ENCODE measurements at regions not wholly inside any gene's neighbourhood (a gene's known extent, or its start where the extent isn't known, plus 50 kb on each side); places are given as distances from the start of the nearest gene placed in this dataset.

DNA sequence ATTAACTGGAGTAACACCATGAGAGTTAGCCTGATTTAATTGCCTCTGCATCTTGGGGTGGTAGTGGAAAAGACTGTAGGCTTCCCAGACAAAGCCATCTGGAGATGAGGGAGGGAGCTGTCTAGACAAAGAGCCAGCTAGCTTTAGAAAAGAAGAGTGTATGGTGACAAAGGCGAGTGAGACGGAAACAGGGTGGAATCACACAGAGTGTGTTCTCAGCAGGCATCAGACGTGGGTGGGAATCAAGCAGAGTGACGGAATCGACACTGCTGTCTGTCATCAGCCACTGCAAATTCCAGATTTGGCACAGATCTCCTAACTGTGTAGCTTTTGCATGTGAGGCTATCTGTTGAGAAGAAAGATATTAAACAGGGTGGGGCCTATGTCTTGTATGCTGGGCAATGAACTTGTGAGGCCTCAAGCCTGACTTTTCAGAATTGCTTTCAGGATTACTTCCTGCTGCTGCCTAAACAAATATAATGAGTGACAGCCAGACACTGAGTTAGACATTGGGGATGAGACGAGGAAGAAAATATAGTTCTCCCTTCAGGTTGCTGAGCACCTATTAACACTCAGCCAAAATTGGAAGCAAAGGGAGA, 236.5 kb upstream of the GRIP1 start:
- H3K4me1 Mint-ChIP-seq, result peaks cover under 1 to 4% of the 10 kb centered on the region in 2 donors
- no peaks in the 10 kb centered on the region for H3K36me3 Mint-ChIP-seq
- no peaks in the 10 kb centered on the region for H3K9me3 Mint-ChIP-seq
- no peaks in the 10 kb centered on the region for H3K27me3 Mint-ChIP-seq (ENCODE audit: low read depth in 3 of 3)
- no peak overlapping the region for H3K4me3 Mint-ChIP-seq
- DNase-seq, result no peak
- H3K27ac Mint-ChIP-seq, result no peak overlapping the region

DNA sequence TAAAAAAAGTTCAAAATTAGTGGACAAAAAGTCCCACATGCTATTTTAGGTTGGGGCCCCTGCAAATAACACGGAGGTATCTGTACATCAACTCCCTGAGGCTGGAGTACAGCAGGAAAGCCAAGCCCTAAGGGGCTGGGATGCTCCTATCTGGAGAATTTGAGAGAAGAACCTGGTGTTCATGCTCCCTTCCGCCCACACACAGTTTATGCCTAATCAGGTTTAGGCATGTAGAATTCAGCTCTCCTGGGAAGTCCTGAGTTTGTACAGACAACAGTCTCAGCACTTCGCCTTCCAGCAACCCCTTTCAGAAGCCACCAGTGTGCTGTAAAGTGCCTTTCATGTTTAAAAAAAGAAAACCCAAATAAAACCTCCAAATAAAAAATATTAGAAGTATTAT, 237.3 kb upstream of the GRIP1 start:
- no peaks in the 10 kb centered on the region for H3K36me3 Mint-ChIP-seq
- peaks cover 0 to 2% (median 0%) of the 10 kb centered on the region in 3 donors for H3K27me3 Mint-ChIP-seq (ENCODE audit: low read depth in 3 of 3)
- H3K4me1 Mint-ChIP-seq, result no peaks in the 10 kb centered on the region
- no peak overlapping the region for H3K4me3 Mint-ChIP-seq
- no peaks in the 10 kb centered on the region for H3K9me3 Mint-ChIP-seq
- no peak for DNase-seq
- H3K27ac Mint-ChIP-seq, result no peak overlapping the region

DNA sequence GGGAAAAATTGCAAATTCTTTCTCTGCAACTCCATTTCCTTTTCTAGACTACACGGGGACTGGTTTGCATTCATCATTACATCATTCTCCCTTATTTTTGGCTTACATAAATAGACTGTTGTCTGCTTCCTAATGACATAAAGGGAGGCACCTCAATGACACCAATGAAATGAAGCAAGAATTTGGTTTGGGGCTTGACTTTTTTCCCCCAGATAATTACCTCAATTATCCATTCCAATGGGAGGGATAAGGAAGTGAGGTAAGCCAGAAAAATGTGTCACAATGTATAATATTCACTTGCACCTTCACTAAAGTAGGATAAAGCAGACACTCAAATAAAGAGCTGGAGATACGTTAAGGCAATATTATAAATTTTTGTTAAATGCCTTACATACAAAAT, 240.6 kb upstream of the GRIP1 start:
- Mint-ChIP-seq H3K4me1 (no peaks in the 10 kb centered on the region), H3K4me3 (no peak overlapping the region), H3K36me3 (no peaks in the 10 kb centered on the region), H3K9me3 (no peaks in the 10 kb centered on the region), H3K27ac (no peak overlapping the region), H3K27me3 (ENCODE audit: low read depth in 3 of 3) (peaks cover 2% of the 10 kb centered on the region in 3 donors)
- no peak for DNase-seq

DNA sequence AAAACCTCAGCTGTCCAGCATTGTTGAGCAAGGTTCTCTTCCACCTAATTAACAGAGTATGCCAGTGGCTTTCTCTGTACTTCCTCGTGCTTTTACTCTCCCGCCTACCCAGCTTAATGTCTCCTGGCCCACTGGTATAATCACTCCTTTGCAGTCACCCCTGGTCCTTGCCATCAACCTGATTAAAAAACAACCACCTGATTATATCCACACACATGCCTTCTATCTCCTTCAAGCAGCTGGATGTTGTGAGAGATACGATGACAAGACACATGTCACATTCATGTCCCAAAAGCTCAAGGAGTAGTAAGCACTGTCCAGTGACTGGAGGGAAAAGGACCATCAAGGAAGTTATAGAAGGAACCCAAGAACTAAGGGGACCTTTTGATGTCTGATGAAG, 241.3 kb upstream of the GRIP1 start:
- H3K27me3 Mint-ChIP-seq (ENCODE audit: low read depth in 3 of 3), result peaks cover 2 to 3% (median 2%) of the 10 kb centered on the region in 3 donors
- no peak overlapping the region for H3K27ac Mint-ChIP-seq
- no peak overlapping the region for H3K4me3 Mint-ChIP-seq
- no peak for DNase-seq
- no peaks in the 10 kb centered on the region for H3K36me3 Mint-ChIP-seq
- no peaks in the 10 kb centered on the region for H3K9me3 Mint-ChIP-seq
- H3K4me1 Mint-ChIP-seq, result peaks cover 3 to 4% of the 10 kb centered on the region in 2 donors

DNA sequence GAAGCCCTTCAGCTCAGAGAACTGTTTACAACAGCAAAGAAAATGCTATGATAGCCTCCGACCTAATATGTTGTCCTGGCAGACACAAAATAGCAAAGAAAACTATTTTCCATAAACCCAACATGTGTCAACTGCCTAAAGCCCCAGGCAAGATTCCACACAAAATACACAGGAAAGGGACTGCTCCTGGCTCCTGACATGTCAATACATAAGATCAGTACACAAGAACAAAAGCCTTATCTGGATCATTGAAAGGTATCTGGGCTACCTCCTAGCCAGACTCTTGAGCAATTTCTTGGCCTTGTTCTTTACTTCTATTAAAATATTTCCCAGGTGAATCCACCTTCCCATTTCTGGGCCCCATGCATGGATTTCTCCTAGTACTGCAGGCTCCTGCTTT, 242.3 kb upstream of the GRIP1 start:
- Mint-ChIP-seq H3K27me3 (ENCODE audit: low read depth in 3 of 3) (peaks cover 2 to 4% (median 2%) of the 10 kb centered on the region in 3 donors), H3K9me3 (no peaks in the 10 kb centered on the region), H3K4me3 (no peak overlapping the region), H3K36me3 (no peaks in the 10 kb centered on the region), H3K27ac (no peak overlapping the region), H3K4me1 (peaks cover 3 to 4% of the 10 kb centered on the region in 2 donors)
- DNase-seq, result no peak

DNA sequence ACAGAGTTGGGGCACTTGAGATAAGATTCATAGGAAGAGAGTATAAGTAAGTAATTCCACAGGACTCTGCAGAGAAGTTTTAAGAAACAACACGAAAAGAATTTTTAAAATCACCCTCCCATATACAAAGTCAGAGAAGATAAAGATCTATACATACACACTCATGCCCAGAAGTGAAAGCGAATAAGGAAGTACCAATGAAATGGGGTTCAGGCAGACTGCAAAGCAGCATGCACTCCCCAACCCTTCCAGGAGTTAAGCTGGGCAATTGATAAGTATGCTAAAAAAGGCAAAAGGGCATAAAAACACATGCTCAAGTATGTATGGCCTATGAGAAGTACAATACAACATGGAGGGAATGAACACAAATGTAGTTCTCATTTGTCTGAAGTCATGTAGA, 246.2 kb upstream of the GRIP1 start:
- H3K27ac Mint-ChIP-seq, result peak overlapping the region in 1 of 6 donors; percentile 63
- H3K4me1 Mint-ChIP-seq, result peaks cover 3 to 4% of the 10 kb centered on the region in 2 donors
- peaks cover 2 to 8% (median 4%) of the 10 kb centered on the region in 3 donors for H3K27me3 Mint-ChIP-seq (ENCODE audit: low read depth in 3 of 3)
- no peak for DNase-seq
- no peaks in the 10 kb centered on the region for H3K9me3 Mint-ChIP-seq
- H3K36me3 Mint-ChIP-seq, result no peaks in the 10 kb centered on the region
- H3K4me3 Mint-ChIP-seq, result no peak overlapping the region

DNA sequence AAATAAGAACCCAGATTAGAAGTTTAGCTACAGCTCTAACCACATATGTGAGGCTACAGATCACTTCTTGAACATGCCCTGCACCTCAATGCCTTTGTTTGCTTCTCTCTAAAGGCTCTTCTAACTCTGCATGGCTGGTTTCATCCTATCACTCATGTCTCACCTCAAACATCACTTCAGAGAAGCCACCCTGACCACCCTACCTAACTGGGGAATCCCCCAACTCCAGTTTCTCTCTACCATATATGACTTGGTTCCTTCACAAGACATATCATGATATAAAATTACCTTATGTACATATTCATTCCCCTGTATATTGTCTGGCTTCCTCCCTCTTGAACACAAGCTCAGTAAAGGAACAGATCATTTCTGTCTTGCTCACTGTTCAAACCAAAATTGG, 250.2 kb upstream of the GRIP1 start:
- Mint-ChIP-seq H3K27ac (no peak overlapping the region), H3K9me3 (no peaks in the 10 kb centered on the region)
- peak in 2 of 3 donors; percentile 11 to 19 for DNase-seq

DNA sequence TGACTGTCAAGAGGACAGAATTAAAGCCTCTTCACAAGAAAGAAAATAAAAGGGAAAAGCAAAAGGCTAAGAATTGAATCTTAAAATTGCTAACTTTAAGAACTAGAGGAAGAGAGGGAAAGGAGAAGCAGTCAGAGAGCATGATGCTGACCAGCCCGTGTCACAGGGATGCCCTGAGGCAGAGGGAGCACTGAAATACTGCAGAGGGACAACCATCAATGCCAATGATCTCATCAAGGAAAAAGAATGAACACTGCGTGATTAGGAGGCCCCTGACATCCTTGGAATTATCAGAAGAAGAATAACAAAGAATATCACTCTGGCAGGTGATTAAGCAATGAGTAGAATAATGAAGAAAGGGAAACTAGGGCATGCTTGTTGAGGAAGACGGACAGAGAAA, 252.2 kb upstream of the GRIP1 start:
- Mint-ChIP-seq H3K27me3 (ENCODE audit: low read depth in 3 of 3) (peaks cover 0 to 14% (median 0%) of the 10 kb centered on the region in 3 donors), H3K4me1 (no peaks in the 10 kb centered on the region), H3K27ac (no peak overlapping the region), H3K36me3 (no peaks in the 10 kb centered on the region), H3K9me3 (no peaks in the 10 kb centered on the region), H3K4me3 (no peak overlapping the region)
- no peak for DNase-seq

More for the DNA sequence above, 250.2 kb upstream of the GRIP1 start:
- Mint-ChIP-seq H3K36me3 (no peaks in the 10 kb centered on the region), H3K4me1 (peaks cover 3 to 4% of the 10 kb centered on the region in 2 donors), H3K4me3 (no peak overlapping the region), H3K27me3 (ENCODE audit: low read depth in 3 of 3) (peaks cover 0 to 14% (median 2%) of the 10 kb centered on the region in 3 donors)

DNA sequence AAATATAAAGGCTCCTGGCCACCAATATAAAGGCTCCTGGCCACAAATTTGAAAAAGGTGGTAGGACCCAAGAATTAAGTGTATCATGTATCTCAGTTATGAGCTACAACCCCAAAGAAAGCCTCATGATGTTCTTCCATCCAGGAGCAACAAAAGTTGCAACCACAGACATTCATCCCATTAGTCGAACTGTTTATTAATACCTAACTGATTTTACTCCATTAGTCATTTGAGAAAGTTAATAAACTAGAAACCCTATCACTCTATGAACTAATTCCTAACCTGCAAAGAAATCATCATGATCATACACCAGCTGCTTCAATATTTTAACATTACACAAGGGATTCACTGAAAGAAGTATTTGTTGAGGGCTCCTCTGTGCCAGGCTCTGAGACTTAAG, 253.2 kb upstream of the GRIP1 start:
- no peak overlapping the region for H3K4me3 Mint-ChIP-seq
- DNase-seq, result no peak
- H3K4me1 Mint-ChIP-seq, result no peaks in the 10 kb centered on the region
- H3K27ac Mint-ChIP-seq, result no peak overlapping the region
- H3K9me3 Mint-ChIP-seq, result no peaks in the 10 kb centered on the region
- H3K36me3 Mint-ChIP-seq, result no peaks in the 10 kb centered on the region
- H3K27me3 Mint-ChIP-seq (ENCODE audit: low read depth in 3 of 3), result peaks cover 0 to 11% (median 0%) of the 10 kb centered on the region in 3 donors

DNA sequence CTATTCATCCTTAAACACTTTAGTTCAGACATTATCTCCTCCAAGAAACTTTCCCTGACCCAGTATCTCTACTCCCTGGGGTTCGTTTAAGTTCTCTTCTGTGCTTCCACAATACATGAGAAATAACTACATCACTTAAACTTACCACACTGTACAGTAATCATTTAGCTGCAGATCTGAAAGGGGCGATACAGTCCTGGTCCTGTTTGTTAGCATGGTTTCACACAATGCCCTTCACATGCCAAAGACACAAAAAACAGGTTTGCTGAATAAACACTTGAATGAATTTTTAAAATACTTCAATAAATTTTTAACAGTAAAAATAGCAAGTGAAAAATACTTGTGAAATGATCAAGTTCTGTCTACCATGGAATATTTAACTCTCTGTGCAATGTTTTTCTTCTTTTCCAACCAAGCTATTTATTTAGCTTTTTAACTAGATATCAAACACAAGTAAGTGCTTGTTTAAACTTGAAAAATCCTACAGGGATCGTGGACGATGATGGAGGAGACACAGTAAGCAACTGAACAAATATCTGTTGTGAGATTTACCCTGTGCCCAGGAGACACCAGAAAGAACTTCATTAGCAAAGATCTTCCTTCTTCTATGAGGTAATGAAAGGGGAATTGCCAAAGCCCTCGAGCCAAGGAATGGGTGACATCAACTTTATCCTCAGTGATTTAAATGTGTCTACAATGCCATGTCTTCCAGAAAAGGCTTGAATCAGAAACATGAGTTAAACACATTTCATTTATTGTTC, 255.6 kb upstream of the GRIP1 start:
- no peak overlapping the region for H3K27ac Mint-ChIP-seq
- H3K36me3 Mint-ChIP-seq, result no peaks in the 10 kb centered on the region
- H3K4me3 Mint-ChIP-seq, result no peak overlapping the region
- DNase-seq, result no peak
- no peaks in the 10 kb centered on the region for H3K4me1 Mint-ChIP-seq
- no peaks in the 10 kb centered on the region for H3K9me3 Mint-ChIP-seq
- H3K27me3 Mint-ChIP-seq (ENCODE audit: low read depth in 3 of 3), result peaks cover 0 to 8% (median 0%) of the 10 kb centered on the region in 3 donors

DNA sequence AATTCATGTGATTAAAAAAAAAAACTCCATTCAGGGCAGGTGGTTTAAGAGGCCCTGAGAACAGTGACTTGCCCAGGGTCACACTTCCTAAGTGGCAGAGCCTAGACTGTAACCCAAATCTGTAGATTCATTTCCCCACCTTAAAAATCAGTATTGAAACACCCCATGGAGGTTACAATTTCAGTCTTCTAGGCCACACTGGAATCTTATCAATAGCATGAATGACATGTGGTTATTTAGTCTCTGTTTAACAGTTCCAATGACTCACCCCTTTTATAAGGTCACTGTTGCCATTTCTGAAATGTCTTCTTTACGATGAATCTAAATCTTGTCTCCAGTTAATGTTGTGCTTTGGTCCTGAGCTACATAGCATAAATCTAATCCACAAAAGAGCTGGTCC, 262.3 kb upstream of the GRIP1 start:
- Mint-ChIP-seq H3K27ac (no peak overlapping the region), H3K4me3 (no peak overlapping the region), H3K4me1 (no peaks in the 10 kb centered on the region), H3K27me3 (ENCODE audit: low read depth in 3 of 3) (peaks cover 0 to 2% (median 2%) of the 10 kb centered on the region in 3 donors), H3K9me3 (no peaks in the 10 kb centered on the region), H3K36me3 (no peaks in the 10 kb centered on the region)
- no peak for DNase-seq

DNA sequence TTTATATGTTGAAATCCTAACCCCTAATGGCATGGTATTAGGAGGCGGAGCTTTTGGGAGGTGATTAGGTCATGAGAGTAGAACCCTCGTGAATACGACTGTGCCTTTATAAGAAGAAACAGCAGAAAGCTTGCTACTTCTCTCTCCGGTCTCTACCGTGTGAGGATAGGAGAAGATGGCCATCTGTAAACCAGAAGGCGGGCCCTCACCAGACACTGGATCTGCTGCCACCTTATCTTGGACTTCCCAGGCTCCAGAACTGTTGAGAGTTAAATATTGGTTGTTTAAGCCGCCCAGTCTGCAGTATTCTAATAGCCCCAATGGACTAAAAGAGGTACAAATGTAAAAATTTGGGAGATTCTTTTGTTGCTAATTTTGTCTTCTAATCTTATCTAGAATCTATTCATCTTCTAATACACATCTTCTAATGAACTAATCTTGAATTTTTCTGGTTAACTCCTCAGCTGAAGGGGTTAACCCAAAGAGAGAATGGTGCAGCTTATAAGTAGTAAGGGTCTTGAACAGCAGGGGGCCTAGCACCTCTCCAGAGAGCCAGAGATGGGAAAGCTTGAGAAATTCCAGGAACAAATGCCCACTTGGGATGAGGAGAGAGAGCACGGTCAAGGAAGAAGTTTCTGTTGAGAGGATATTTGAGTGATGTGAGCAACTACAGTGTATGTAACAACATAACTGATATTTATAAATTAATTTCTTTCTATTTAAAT, 264.0 kb upstream of the GRIP1 start:
- no peak for DNase-seq
- no peak overlapping the region for H3K27ac Mint-ChIP-seq
- H3K4me3 Mint-ChIP-seq, result no peak overlapping the region
- H3K9me3 Mint-ChIP-seq, result no peaks in the 10 kb centered on the region
- H3K27me3 Mint-ChIP-seq (ENCODE audit: low read depth in 3 of 3), result peaks cover 0 to 2% (median 2%) of the 10 kb centered on the region in 3 donors
- no peaks in the 10 kb centered on the region for H3K36me3 Mint-ChIP-seq
- H3K4me1 Mint-ChIP-seq, result no peaks in the 10 kb centered on the region

DNA sequence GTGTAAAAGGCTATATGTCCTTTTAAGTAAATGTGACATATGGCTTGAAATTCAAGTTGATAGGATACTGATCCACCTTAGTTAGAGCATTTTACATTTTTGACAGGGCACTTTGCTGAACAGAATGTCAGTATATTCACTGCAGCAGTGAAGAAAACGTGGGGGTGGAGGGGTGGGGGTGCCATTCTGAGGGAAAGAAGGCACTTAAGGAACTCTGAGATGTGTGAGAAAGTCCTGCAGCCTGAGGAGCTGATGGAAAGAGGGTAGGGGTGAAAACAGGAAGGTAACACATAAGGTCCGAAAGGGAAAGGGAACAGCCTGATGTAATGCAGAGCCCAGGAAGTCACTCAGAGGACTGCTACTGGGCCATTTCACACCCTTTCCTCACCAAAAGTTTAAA, 265.5 kb upstream of the GRIP1 start:
- no peak for DNase-seq
- Mint-ChIP-seq H3K4me1 (no peaks in the 10 kb centered on the region), H3K27ac (no peak overlapping the region), H3K9me3 (no peaks in the 10 kb centered on the region), H3K27me3 (ENCODE audit: low read depth in 3 of 3) (peaks cover 2 to 4% (median 4%) of the 10 kb centered on the region in 3 donors), H3K4me3 (no peak overlapping the region), H3K36me3 (no peaks in the 10 kb centered on the region)

DNA sequence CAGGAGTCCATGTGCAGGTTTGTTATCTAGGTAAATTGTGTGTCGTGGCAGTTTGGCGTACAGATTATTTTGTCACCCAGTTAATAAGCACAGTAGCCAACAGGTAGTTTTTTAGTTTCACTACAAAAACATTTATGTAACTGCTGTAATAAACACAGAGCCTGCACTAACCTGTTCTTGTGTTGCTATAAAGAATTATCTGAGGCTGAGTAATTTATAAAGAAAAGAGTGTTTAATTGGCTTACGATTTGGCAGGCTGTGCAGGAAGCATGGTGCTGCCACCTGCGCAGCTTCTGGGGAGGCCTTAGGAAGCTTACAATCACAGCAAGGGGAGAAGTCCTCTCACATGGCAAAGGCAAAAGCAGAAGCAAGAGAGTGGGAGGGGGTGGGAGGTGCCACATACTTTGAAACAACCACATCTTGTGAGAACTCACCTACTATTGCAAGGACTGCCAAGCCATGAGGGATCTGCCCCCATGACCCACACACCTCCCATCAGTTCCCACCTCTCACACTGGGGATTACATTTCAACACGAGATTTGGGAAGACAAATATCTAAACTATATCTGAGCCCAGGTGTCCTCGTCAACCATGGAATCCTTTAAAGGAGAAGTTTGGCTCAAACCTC, 266.4 kb upstream of the GRIP1 start:
- Mint-ChIP-seq H3K9me3 (no peaks in the 10 kb centered on the region), H3K36me3 (no peaks in the 10 kb centered on the region), H3K27me3 (ENCODE audit: low read depth in 3 of 3) (peaks cover 2 to 4% (median 4%) of the 10 kb centered on the region in 3 donors), H3K4me1 (no peaks in the 10 kb centered on the region), H3K27ac (no peak overlapping the region), H3K4me3 (no peak overlapping the region)
- no peak for DNase-seq
